Neuronal stem cell (in vitro differentiated cells): ENCODE measurements at regions not wholly inside any gene's neighbourhood (a gene's known extent, or its start where the extent isn't known, plus 50 kb on each side); places are given as distances from the start of the nearest gene placed in this dataset.

ENCODE experiments used
- DNase-seq: peaks from one replicate; pipeline ENCODE4 v3.0.0-alpha.2; 2013; ENCODE audit warnings: low spot score
- H2AFZ ChIP-seq: one replicate; pipeline ENCODE4 v1.6.1; 2013; ENCODE audit warnings: mild to moderate bottlenecking, low read length, inconsistent platforms
- H2AK5ac ChIP-seq: 2 replicates; pipeline ENCODE4 v1.6.1; 2013; ENCODE audit warnings: low read depth, mild to moderate bottlenecking, inconsistent platforms, low read length, moderate library complexity, mixed read lengths
- H2BK120ac ChIP-seq: 2 replicates; pipeline ENCODE4 v1.6.1; 2013; ENCODE audit warnings: low read depth, mild to moderate bottlenecking, inconsistent platforms, low read length, moderate library complexity, mixed read lengths
- H2BK12ac ChIP-seq: one replicate; pipeline ENCODE4 v1.6.1; 2013; ENCODE audit warnings: low read length, inconsistent platforms
- H2BK15ac ChIP-seq: 2 replicates; pipeline ENCODE4 v1.6.1; 2013; ENCODE audit warnings: mild to moderate bottlenecking, low read length, inconsistent platforms, mixed read lengths
- H2BK5ac ChIP-seq: one replicate; pipeline ENCODE4 v1.6.1; 2013; ENCODE audit warnings: inconsistent platforms, mild to moderate bottlenecking, low read length, moderate library complexity
- H3K14ac ChIP-seq: one replicate; pipeline ENCODE4 v1.6.1; 2013; ENCODE audit warnings: low read length, inconsistent platforms
- H3K18ac ChIP-seq: 2 replicates; pipeline ENCODE4 v1.6.1; 2013; ENCODE audit warnings: low read length, inconsistent platforms
- H3K23ac ChIP-seq: 2 replicates; pipeline ENCODE4 v1.6.1; 2013; ENCODE audit warnings: low read depth, mild to moderate bottlenecking, mixed read lengths, low read length, inconsistent platforms; ENCODE audit not compliant: poor library complexity
- H3K27ac ChIP-seq: replicated peaks from 3 replicates; pipeline ENCODE4 v1.5.1; 2013; ENCODE audit warnings: low read length, inconsistent platforms
- H3K27me3 ChIP-seq, 3 experiments: 2 replicates each; pipeline ENCODE4 v1.6.1; 2013; ENCODE audit warnings: low read length in 3 of 3, mild to moderate bottlenecking in 2 of 3, inconsistent platforms in 1 of 3, low read depth in 1 of 3, mixed read lengths in 1 of 3, moderate library complexity in 1 of 3; ENCODE audit not compliant: control insufficient read depth in 3 of 3, insufficient read depth in 3 of 3
- H3K36me3 ChIP-seq, 2 donors: replicated peaks in 1 of 2; 2 replicates each; pipeline ENCODE4 v1.6.1; 2013; ENCODE audit warnings: low read length in 2 of 2; ENCODE audit not compliant: control insufficient read depth in 2 of 2, insufficient read depth in 2 of 2
- H3K4ac ChIP-seq: 2 replicates; pipeline ENCODE4 v1.6.1; 2013; ENCODE audit warnings: inconsistent platforms, mild to moderate bottlenecking, low read length, moderate library complexity
- H3K4me1 ChIP-seq, 2 donors: 1 replicate in 1 of 2; 2 replicates in 1 of 2; pipeline ENCODE4 v1.6.1; 2013; ENCODE audit warnings: low read length in 2 of 2, low read depth in 1 of 2; ENCODE audit not compliant: control insufficient read depth in 2 of 2, insufficient read depth in 1 of 2
- H3K4me2 ChIP-seq: one replicate; pipeline ENCODE4 v1.6.1; 2013; ENCODE audit warnings: mild to moderate bottlenecking, low read length, inconsistent platforms; ENCODE audit not compliant: insufficient read depth, poor library complexity, severe bottlenecking
- H3K4me3 ChIP-seq, 2 donors: 2 replicates each; pipeline ENCODE4 v1.5.1; 2013; ENCODE audit warnings: low read length in 2 of 2, mild to moderate bottlenecking in 2 of 2, inconsistent platforms in 1 of 2, moderate library complexity in 1 of 2
- H3K79me1 ChIP-seq: one replicate; pipeline ENCODE4 v1.6.1; 2013; ENCODE audit warnings: low read depth, mild to moderate bottlenecking, inconsistent platforms, low read length, moderate library complexity
- H3K9ac ChIP-seq: one replicate; pipeline ENCODE4 v1.6.1; 2013; ENCODE audit warnings: mild to moderate bottlenecking, low read depth, low read length, inconsistent platforms; ENCODE audit not compliant: poor library complexity
- H3K9me3 ChIP-seq, 2 donors: replicated peaks in 1 of 2; 2 replicates each; pipeline versions ENCODE3 to v1.6.1; 2013; ENCODE audit warnings: low read length in 2 of 2, mild to moderate bottlenecking in 2 of 2, inconsistent platforms in 1 of 2, low read depth in 1 of 2, mixed read lengths in 1 of 2, moderate library complexity in 1 of 2; ENCODE audit not compliant: control insufficient read depth in 2 of 2, insufficient read depth in 1 of 2
- H4K8ac ChIP-seq: one replicate; pipeline ENCODE4 v1.6.1; 2013; ENCODE audit warnings: low read depth, mild to moderate bottlenecking, inconsistent platforms, low read length, moderate library complexity
- H4K91ac ChIP-seq: one replicate; pipeline ENCODE4 v1.6.1; 2013; ENCODE audit warnings: low read length, low read depth, mild to moderate bottlenecking, inconsistent platforms; ENCODE audit not compliant: poor library complexity
- WGBS, 2 donors: extraction: QIAGEN DNeasy Blood & Tissue Kit; methylation state at CpG; one replicate each; pipeline ENCODE4 v1.1.7; 2013; ENCODE audit warnings: missing lambda C conversion rate in 2 of 2, mixed read lengths in 1 of 2; ENCODE audit not compliant: insufficient read length in 2 of 2, insufficient replicate concordance in 1 of 2; ENCODE audit errors: extremely low coverage in 2 of 2; 5-methylcytosine and 5-hydroxymethylcytosine counted together

DNA sequence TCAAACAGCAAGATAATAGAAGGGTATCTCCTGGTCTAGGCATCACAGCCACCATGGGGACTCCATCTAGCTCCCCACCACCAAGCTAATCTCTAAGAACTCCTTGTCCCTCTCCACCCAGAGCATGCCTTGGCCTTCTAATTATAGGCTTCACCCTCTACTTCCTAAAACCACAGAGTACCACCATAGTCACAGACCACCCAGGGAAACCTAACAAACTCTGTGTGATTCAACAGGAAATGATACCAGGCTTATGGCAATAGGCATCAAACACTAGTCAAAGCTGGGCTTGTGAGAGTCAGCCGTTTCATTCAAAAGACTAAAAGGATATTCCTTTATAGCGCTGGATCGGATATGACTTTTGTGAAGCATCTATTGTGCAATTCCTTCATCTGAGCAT, 91.5 kb upstream of the NALF2 start:
- Histone ChIP-seq H2BK120ac (no peak overlapping the region), H3K4me3 (no peak overlapping the region), H3K4ac (no peak overlapping the region)

DNA sequence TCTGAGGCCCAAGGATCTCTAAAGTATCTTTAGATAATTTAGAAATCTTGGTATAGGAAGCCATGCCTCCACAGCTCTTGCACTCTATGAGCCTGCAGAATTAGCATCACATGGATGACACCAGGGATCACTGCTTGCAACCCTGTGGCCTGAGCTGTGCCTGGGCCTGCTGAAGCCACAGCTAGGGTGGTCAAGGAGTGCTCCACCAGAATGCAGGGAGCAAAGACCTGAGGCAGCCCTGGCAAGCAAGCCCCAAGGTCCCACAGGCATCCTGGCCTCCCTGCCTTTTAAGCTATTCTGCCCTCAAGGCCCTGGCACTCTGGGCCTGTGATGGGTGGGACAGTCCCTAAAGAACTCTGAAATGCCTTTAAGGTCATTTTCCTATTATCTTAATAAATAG, 105.2 kb upstream of the NALF2 start:
- Histone ChIP-seq H3K27ac (no peak overlapping the region), H2AFZ (no peak overlapping the region), H3K27me3 (peaks cover 0 to 6% (median 0%) of the 10 kb centered on the region in 3 experiments)

More for the DNA sequence above, 91.5 kb upstream of the NALF2 start:
- Histone ChIP-seq H3K27ac (no peak overlapping the region), H2BK5ac (no peak overlapping the region), H3K23ac (no peak overlapping the region), H3K4me2 (no peak overlapping the region), H3K9me3 (no peaks in the 10 kb centered on the region), H2BK15ac (no peak overlapping the region), H3K79me1 (no peaks in the 10 kb centered on the region), H2AFZ (no peak overlapping the region), H3K9ac (no peak overlapping the region), H3K4me1 (no peaks in the 10 kb centered on the region), H3K27me3 (no peaks in the 10 kb centered on the region), H2AK5ac (no peak overlapping the region), H4K91ac (no peak overlapping the region), H2BK12ac (no peak overlapping the region), H3K36me3 (no peaks in the 10 kb centered on the region), H4K8ac (no peak overlapping the region), H3K18ac (no peak overlapping the region), H3K14ac (no peak overlapping the region)
- DNase-seq: no peak
- no CpG with 5 or more reads among the region's 3 CpGs for WGBS, 2 donors

DNA sequence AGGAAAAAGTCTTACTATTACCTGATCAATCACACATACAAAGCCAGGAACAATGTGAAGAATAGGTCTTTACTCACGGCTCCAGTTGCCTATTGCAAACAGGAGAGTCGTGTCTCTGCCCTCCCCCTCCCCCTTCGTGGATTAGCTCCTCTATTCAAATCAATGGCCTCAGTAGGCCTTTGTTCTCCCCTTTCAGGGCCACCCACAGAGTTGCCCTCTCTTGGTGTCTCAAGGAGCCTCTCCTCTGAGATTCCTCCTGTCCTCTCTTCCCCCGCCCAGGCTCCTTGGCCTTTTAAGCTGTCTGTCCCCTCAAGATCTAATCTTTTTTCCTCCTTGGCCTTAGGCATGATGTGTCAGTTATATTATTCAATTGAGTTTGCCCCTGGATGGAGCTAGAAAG, 107.2 kb upstream of the NALF2 start:
- Histone ChIP-seq H3K4me3 (no peak overlapping the region), H2BK5ac (no peak overlapping the region), H3K79me1 (no peaks in the 10 kb centered on the region), H2BK12ac (no peak overlapping the region), H3K14ac (no peak overlapping the region), H3K36me3 (no peaks in the 10 kb centered on the region), H3K4me2 (peak overlapping the region; percentile 31), H3K4ac (no peak overlapping the region), H3K23ac (no peak overlapping the region), H3K9me3 (peaks cover 0 to 1% of the 10 kb centered on the region in 2 donors), H2BK120ac (no peak overlapping the region), H3K27ac (no peak overlapping the region), H4K91ac (no peak overlapping the region), H2BK15ac (no peak overlapping the region), H4K8ac (no peak overlapping the region), H2AK5ac (no peak overlapping the region), H3K9ac (no peak overlapping the region), H2AFZ (no peak overlapping the region), H3K18ac (no peak overlapping the region), H3K4me1 (peaks cover 0 to 11% of the 10 kb centered on the region in 2 donors), H3K27me3 (peaks cover 0 to 6% (median 0%) of the 10 kb centered on the region in 3 experiments)
- DNase-seq: peak; percentile 73
- no CpG with 5 or more reads among the region's 4 CpGs for WGBS, 2 donors

More for the DNA sequence above, 105.2 kb upstream of the NALF2 start:
- Histone ChIP-seq H2BK15ac (no peak overlapping the region), H3K9me3 (peaks cover 0 to 1% of the 10 kb centered on the region in 2 donors), H2BK5ac (no peak overlapping the region), H3K4me1 (peaks cover 0 to 11% of the 10 kb centered on the region in 2 donors), H4K8ac (no peak overlapping the region), H3K4ac (no peak overlapping the region), H2BK120ac (no peak overlapping the region), H3K9ac (no peak overlapping the region), H3K4me3 (no peak overlapping the region), H4K91ac (no peak overlapping the region), H3K23ac (no peak overlapping the region), H3K4me2 (no peak overlapping the region), H3K36me3 (no peaks in the 10 kb centered on the region), H3K18ac (no peak overlapping the region), H2AK5ac (no peak overlapping the region), H3K14ac (no peak overlapping the region), H3K79me1 (no peaks in the 10 kb centered on the region), H2BK12ac (no peak overlapping the region)
- DNase-seq: no peak

GRCh38 chrX:69395306-69395705, 108.8 kb upstream of the NALF2 start:
- no peak overlapping the region for H2BK12ac ChIP-seq
- H3K79me1 ChIP-seq: no peaks in the 10 kb centered on the region
- H3K27me3 ChIP-seq: peaks cover 0 to 6% (median 0%) of the 10 kb centered on the region in 3 experiments
- no peak overlapping the region for H3K9ac ChIP-seq
- H2AK5ac ChIP-seq: no peak overlapping the region
- H3K14ac ChIP-seq: no peak overlapping the region
- no peak overlapping the region for H3K27ac ChIP-seq
- H3K18ac ChIP-seq: no peak overlapping the region
- DNase-seq: no peak
- H4K91ac ChIP-seq: no peak overlapping the region
- no peak overlapping the region for H3K23ac ChIP-seq
- H3K4ac ChIP-seq: no peak overlapping the region
- no peak overlapping the region for H2AFZ ChIP-seq
- H3K36me3 ChIP-seq: no peaks in the 10 kb centered on the region
- H2BK15ac ChIP-seq: no peak overlapping the region
- peaks cover 0 to 1% of the 10 kb centered on the region in 2 donors for H3K9me3 ChIP-seq
- no peak overlapping the region for H4K8ac ChIP-seq
- no peak overlapping the region for H3K4me2 ChIP-seq
- H2BK5ac ChIP-seq: no peak overlapping the region
- no peak overlapping the region for H3K4me3 ChIP-seq
- no CpG with 5 or more reads among the region's 4 CpGs for WGBS, 2 donors
- no peak overlapping the region for H2BK120ac ChIP-seq
- H3K4me1 ChIP-seq: peaks cover 0 to 11% of the 10 kb centered on the region in 2 donors
